Fibroblast of the aortic adventitia (primary cell): ENCODE measurements at regions not wholly inside any gene's neighbourhood (a gene's known extent, or its start where the extent isn't known, plus 50 kb on each side); places are given as distances from the start of the nearest gene placed in this dataset.

Experiments
- DNase-seq: peaks from one replicate; pipeline ENCODE4 v3.0.0-alpha.2; 2010; ENCODE audit warnings: low read depth
- H3K4me3 ChIP-seq: 2 replicates; pipeline ENCODE4 v1.5.1; 2011; ENCODE audit warnings: low read depth, mild to moderate bottlenecking, control low read depth, low read length, moderate library complexity
- TF ChIP-seq, protein P1 (sequence below): IDR thresholded peaks from 2 replicates; pipeline ENCODE4 v1.5.1; 2011; ENCODE audit warnings: mild to moderate bottlenecking, low read length, control low read depth, inconsistent platforms; ENCODE audit not compliant: insufficient read depth

GRCh38 chr3:187568171-187568570 is 102.0 kb downstream of the SST start:
- H3K4me3 ChIP-seq: no peak overlapping the region
- TF ChIP-seq, protein P1, sequence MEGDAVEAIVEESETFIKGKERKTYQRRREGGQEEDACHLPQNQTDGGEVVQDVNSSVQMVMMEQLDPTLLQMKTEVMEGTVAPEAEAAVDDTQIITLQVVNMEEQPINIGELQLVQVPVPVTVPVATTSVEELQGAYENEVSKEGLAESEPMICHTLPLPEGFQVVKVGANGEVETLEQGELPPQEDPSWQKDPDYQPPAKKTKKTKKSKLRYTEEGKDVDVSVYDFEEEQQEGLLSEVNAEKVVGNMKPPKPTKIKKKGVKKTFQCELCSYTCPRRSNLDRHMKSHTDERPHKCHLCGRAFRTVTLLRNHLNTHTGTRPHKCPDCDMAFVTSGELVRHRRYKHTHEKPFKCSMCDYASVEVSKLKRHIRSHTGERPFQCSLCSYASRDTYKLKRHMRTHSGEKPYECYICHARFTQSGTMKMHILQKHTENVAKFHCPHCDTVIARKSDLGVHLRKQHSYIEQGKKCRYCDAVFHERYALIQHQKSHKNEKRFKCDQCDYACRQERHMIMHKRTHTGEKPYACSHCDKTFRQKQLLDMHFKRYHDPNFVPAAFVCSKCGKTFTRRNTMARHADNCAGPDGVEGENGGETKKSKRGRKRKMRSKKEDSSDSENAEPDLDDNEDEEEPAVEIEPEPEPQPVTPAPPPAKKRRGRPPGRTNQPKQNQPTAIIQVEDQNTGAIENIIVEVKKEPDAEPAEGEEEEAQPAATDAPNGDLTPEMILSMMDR: no peak
- no peak for DNase-seq

DNA sequence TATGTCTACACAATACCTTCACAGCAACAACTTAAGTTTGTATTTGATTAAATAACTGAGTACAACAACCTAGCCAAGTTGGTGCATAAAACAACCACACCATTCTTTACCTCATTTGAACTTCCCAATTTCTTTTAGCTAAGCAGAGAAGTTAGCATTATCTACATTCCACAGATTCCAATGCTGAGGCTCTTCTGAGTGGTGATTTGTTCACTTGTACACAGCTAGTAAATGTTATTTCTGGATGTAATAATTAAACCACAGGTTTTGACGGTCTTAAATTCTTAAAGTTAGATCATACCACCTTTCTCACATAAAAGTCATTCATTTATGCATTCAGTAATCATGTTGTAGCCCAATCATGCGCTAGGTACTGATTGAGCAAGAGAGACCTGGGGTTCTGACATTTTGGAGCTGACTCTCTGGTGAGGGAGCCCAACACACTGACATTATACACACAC is 102.5 kb downstream of the SST start:
- H3K4me3 ChIP-seq: no peak overlapping the region
- peak; percentile 82 for DNase-seq
- TF ChIP-seq, protein P1: no peak

GRCh38 chr3:187567021-187567420 is 103.2 kb downstream of the SST start:
- no peak overlapping the region for H3K4me3 ChIP-seq
- DNase-seq: peak; percentile 69

DNA sequence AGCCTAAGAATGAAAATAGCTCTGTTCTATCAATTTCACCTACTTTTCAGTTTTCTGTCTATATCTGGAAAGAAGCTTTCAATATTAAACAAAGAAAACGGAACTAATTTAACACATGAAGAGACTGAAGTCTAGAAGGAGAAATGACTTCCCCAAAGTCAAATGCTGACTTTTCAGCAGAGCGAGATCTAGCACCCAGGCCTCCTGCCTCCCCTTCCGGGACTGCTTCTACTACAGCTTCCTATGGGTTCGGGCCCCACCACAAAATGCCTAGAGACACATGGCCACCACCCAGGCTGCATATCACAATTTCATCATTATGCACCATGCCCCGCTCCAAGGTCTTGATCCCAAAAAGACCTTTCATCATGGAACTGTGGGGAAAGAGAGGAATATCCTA is 104.5 kb downstream of the SST start:
- no peak overlapping the region for H3K4me3 ChIP-seq
- TF ChIP-seq, protein P1: no peak
- DNase-seq: no peak

More at GRCh38 chr3:187567021-187567420, 103.2 kb downstream of the SST start:
- TF ChIP-seq, protein P1: no peak

- TF ChIP-seq, protein P1: no peak
- no peak for DNase-seq
- H3K4me3 ChIP-seq: no peak overlapping the region
These were observed 111.2 kb downstream of the SST start for GRCh38 chr3:187558990-187559389.

GRCh38 chr3:187551416-187551815 is 118.8 kb downstream of the SST start:
- no peak overlapping the region for H3K4me3 ChIP-seq
- DNase-seq: no peak
- TF ChIP-seq, protein P1: no peak

- TF ChIP-seq, protein P1: no peak
- DNase-seq: peak; percentile 14
- no peak overlapping the region for H3K4me3 ChIP-seq
These were observed 119.7 kb downstream of the SST start for GRCh38 chr3:187550446-187550845.
